Fibroblast of lung (primary cell): ENCODE measurements at regions not wholly inside any gene's neighbourhood (a gene's known extent, or its start where the extent isn't known, plus 50 kb on each side); places are given as distances from the start of the nearest gene placed in this dataset.

Experiments
- DNase-seq, 2 donors: peaks; one replicate each; pipeline versions ENCODE4 v3.0.0 to v3.0.0-alpha.2; 2010; ENCODE audit warnings: low read depth in 2 of 2
- H2AFZ ChIP-seq: 2 replicates; pipeline ENCODE4 v1.5.1; 2012; ENCODE audit warnings: low read length, control low read depth, inconsistent platforms
- H3K27ac ChIP-seq: 2 replicates; pipeline ENCODE4 v1.5.1; 2011; ENCODE audit warnings: low read length, control low read depth; ENCODE audit not compliant: insufficient read depth
- H3K27me3 ChIP-seq: 2 replicates; pipeline ENCODE4 v1.5.1; 2011; ENCODE audit warnings: mild to moderate bottlenecking, low read length; ENCODE audit not compliant: control insufficient read depth, insufficient read depth
- H3K36me3 ChIP-seq: 2 replicates; pipeline ENCODE4 v1.5.1; 2011; ENCODE audit warnings: low read length; ENCODE audit not compliant: control insufficient read depth, insufficient read depth
- H3K4me1 ChIP-seq: 2 replicates; pipeline ENCODE4 v1.5.1; 2011; ENCODE audit warnings: low read length; ENCODE audit not compliant: control insufficient read depth, insufficient read depth; ENCODE audit errors: extremely low read depth
- H3K4me2 ChIP-seq: 2 replicates; pipeline ENCODE4 v1.5.1; 2011; ENCODE audit warnings: low read length, control low read depth; ENCODE audit not compliant: insufficient read depth; ENCODE audit errors: extremely low read depth
- H3K4me3 ChIP-seq, 4 experiments: fragments of 200-600 bp in 1 of 4; sonication (generic) in 1 of 4; replicated peaks in 1 of 4; 2 replicates each; pipeline ENCODE4 v1.5.1; 2011 to 2016; ENCODE audit warnings: low read length in 4 of 4, low read depth in 3 of 4, mild to moderate bottlenecking in 3 of 4, control low read depth in 2 of 4, inconsistent platforms in 1 of 4, mixed read lengths in 1 of 4; ENCODE audit not compliant: insufficient read depth in 1 of 4; ENCODE audit errors: control extremely low read depth in 1 of 4
- H3K79me2 ChIP-seq: 2 replicates; pipeline ENCODE4 v1.5.1; 2012; ENCODE audit warnings: mild to moderate bottlenecking, low read length, inconsistent platforms; ENCODE audit not compliant: control insufficient read depth, insufficient read depth
- H3K9ac ChIP-seq: 2 replicates; pipeline ENCODE4 v1.5.1; 2011; ENCODE audit warnings: mild to moderate bottlenecking, low read length, control low read depth; ENCODE audit not compliant: insufficient read depth
- H3K9me3 ChIP-seq: 2 replicates; pipeline ENCODE4 v1.5.1; 2012; ENCODE audit warnings: low read depth, low read length; ENCODE audit not compliant: control insufficient read depth, insufficient read depth
- H4K20me1 ChIP-seq: 2 replicates; pipeline ENCODE4 v1.5.1; 2011; ENCODE audit warnings: low read length; ENCODE audit not compliant: control insufficient read depth, insufficient read depth; ENCODE audit errors: extremely low read depth
- EZH2 ChIP-seq: IDR thresholded peaks from 2 replicates; pipeline ENCODE4 v1.5.1; 2012; ENCODE audit warnings: low read length, control low read depth, mild to moderate bottlenecking; ENCODE audit errors: missing control alignments
- TF ChIP-seq, protein P1 (sequence below), 2 donors: IDR thresholded peaks in 1 of 2; conservative IDR thresholded peaks in 1 of 2; 1 replicate in 1 of 2; 2 replicates in 1 of 2; pipeline ENCODE4 v1.5.1; 2011 to 2012; ENCODE audit warnings: low read length in 2 of 2, control low read depth in 1 of 2, inconsistent platforms in 1 of 2, low read depth in 1 of 2, mild to moderate bottlenecking in 1 of 2

DNA sequence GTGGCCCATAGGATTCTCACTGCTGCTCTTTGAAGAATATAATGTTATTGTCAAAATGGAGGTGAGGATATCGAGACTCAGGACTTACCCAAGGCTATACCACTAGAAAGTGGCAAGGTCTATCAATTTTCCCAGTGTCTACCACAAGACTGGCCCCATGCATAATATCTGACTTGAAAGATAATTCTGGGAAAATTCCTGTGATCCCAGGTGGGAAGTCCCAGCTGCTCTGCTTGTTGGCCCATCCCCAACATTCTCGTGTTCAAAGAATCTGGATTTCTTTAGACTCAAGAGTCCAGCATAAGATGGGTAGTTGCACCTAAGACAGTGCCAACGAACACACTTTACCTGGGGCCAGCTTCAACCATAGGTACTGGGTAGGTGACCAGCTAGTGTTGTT lies 120.7 kb upstream of the DTNBP1 start:
- Histone ChIP-seq H3K79me2 (no peaks in the 10 kb centered on the region), H3K9me3 (no peaks in the 10 kb centered on the region), H3K9ac (no peak overlapping the region), H4K20me1 (no peaks in the 10 kb centered on the region), H3K27me3 (no peaks in the 10 kb centered on the region), H3K4me3 (no peak overlapping the region), H3K4me2 (no peak overlapping the region), H3K4me1 (no peaks in the 10 kb centered on the region), H2AFZ (no peak overlapping the region), H3K27ac (no peak overlapping the region), H3K36me3 (no peaks in the 10 kb centered on the region)
- TF ChIP-seq, protein P1, sequence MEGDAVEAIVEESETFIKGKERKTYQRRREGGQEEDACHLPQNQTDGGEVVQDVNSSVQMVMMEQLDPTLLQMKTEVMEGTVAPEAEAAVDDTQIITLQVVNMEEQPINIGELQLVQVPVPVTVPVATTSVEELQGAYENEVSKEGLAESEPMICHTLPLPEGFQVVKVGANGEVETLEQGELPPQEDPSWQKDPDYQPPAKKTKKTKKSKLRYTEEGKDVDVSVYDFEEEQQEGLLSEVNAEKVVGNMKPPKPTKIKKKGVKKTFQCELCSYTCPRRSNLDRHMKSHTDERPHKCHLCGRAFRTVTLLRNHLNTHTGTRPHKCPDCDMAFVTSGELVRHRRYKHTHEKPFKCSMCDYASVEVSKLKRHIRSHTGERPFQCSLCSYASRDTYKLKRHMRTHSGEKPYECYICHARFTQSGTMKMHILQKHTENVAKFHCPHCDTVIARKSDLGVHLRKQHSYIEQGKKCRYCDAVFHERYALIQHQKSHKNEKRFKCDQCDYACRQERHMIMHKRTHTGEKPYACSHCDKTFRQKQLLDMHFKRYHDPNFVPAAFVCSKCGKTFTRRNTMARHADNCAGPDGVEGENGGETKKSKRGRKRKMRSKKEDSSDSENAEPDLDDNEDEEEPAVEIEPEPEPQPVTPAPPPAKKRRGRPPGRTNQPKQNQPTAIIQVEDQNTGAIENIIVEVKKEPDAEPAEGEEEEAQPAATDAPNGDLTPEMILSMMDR (conservative IDR thresholded peaks at IDR 0.05 in 1 of 2, IDR thresholded peaks at IDR 0.05 in 1 of 2; ENCODE audit: low read depth in 1 of 2, low read length in 2 of 2): no peak
- TF ChIP-seq EZH2: no peak
- no peak for DNase-seq

DNA sequence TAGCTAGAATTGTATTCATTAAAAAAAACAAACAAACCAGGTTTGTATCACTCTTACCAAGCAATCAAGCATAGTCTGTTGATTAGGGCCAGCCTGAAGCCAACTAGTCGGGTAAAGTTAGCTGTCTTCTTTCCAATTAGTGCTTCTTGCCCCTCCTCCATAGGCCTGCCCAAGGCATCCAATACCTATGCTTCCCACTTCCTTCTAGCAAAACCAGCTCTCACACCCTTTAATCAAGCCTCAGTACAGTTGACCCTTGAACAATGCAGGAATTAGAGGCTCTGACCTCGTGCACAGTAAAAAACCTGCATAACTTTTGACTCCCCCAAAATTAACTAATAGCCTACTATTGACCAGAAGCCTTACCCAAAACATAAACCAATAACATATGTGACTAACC lies 119.1 kb upstream of the DTNBP1 start:
- Histone ChIP-seq H3K27ac (no peak overlapping the region), H2AFZ (no peak overlapping the region), H3K9ac (no peak overlapping the region), H4K20me1 (no peaks in the 10 kb centered on the region), H3K36me3 (no peaks in the 10 kb centered on the region), H3K9me3 (no peaks in the 10 kb centered on the region), H3K4me2 (no peak overlapping the region), H3K4me1 (no peaks in the 10 kb centered on the region), H3K4me3 (no peak overlapping the region), H3K79me2 (no peaks in the 10 kb centered on the region), H3K27me3 (no peaks in the 10 kb centered on the region)
- TF ChIP-seq, protein P1 (conservative IDR thresholded peaks at IDR 0.05 in 1 of 2, IDR thresholded peaks at IDR 0.05 in 1 of 2; ENCODE audit: low read depth in 1 of 2, low read length in 2 of 2): no peak
- no peak for TF ChIP-seq EZH2
- DNase-seq: no peak

DNA sequence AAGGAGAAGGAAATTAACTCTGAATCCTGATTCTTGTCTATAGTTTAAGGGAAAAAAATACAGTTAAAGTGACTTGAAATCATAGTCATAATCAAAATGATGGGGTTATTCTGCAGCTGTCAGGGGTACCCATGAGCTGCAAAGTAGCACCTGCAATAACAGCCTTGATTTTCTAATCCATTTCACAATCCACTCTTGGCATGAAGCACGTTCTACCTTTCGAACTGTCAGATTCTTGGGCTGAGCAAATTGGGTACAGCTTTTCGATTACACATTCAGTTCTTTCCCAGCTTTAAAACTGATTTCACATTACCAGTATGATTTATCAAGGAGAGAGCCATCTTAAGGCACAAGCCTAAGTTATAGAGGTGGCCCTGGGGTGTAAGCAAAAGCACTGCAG lies 118.5 kb upstream of the DTNBP1 start:
- H4K20me1 ChIP-seq: no peaks in the 10 kb centered on the region
- no peaks in the 10 kb centered on the region for H3K79me2 ChIP-seq
- H3K4me3 ChIP-seq: no peak overlapping the region
- no peaks in the 10 kb centered on the region for H3K9me3 ChIP-seq
- H3K4me1 ChIP-seq: no peaks in the 10 kb centered on the region
- no peak for TF ChIP-seq EZH2
- TF ChIP-seq, protein P1 (conservative IDR thresholded peaks at IDR 0.05 in 1 of 2, IDR thresholded peaks at IDR 0.05 in 1 of 2; ENCODE audit: low read depth in 1 of 2, low read length in 2 of 2): no peak
- DNase-seq: no peak
- no peak overlapping the region for H3K9ac ChIP-seq
- H3K4me2 ChIP-seq: no peak overlapping the region
- H3K36me3 ChIP-seq: no peaks in the 10 kb centered on the region
- no peaks in the 10 kb centered on the region for H3K27me3 ChIP-seq
- no peak overlapping the region for H2AFZ ChIP-seq
- H3K27ac ChIP-seq: no peak overlapping the region
